SK-N-SH treated with all-trans-retinoic acid at 6 μM for 48 hours (cell line): ENCODE measurements at regions not wholly inside any gene's neighbourhood (a gene's known extent, or its start where the extent isn't known, plus 50 kb on each side); places are given as distances from the start of the nearest gene placed in this dataset.

ENCODE experiments used
- ATAC-seq: fragments of 200-7000 bp; cut with Tn5 transposase; 3 replicates; pipeline ENCODE4 v1.9.1; 2020; ENCODE audit warnings: mild to moderate bottlenecking, moderate library complexity
- ARNTL ChIP-seq: fragments of 450-650 bp; formaldehyde crosslinking; IDR thresholded peaks from 2 replicates; pipeline ENCODE4 v1.5.0; 2020; ENCODE audit warnings: low read depth, mild to moderate bottlenecking, moderate library complexity, borderline replicate concordance
- BACH2 ChIP-seq: fragments of 250-450 bp; sonication (Bioruptor Pico); IDR thresholded peaks from 2 replicates; pipeline ENCODE4 v1.9.0; 2021; ENCODE audit warnings: mild to moderate bottlenecking, borderline replicate concordance
- CREB5 ChIP-seq: fragments of 250-450 bp; sonication (Bioruptor Pico); IDR thresholded peaks from 2 replicates; pipeline ENCODE4 v1.5.1; 2020; ENCODE audit warnings: low read depth, mild to moderate bottlenecking, moderate library complexity
- CSDC2 ChIP-seq: fragments of 250-450 bp; sonication (Bioruptor Pico); IDR thresholded peaks from 2 replicates; pipeline ENCODE4 v1.5.0; 2020; ENCODE audit warnings: mild to moderate bottlenecking, moderate library complexity
- CSRNP3 ChIP-seq: fragments of 250-450 bp; sonication (Bioruptor Pico); IDR thresholded peaks from 2 replicates; pipeline ENCODE4 v1.5.1; 2021; ENCODE audit warnings: mild to moderate bottlenecking, moderate library complexity
- ESRRG ChIP-seq: fragments of 250-450 bp; sonication (Bioruptor Pico); IDR thresholded peaks from 2 replicates; pipeline ENCODE4 v1.6.1; 2021; ENCODE audit warnings: mild to moderate bottlenecking
- GLIS3 ChIP-seq: fragments of 250-450 bp; sonication (Bioruptor Pico); IDR thresholded peaks from 2 replicates; pipeline ENCODE4 v1.5.0; 2020; ENCODE audit warnings: mild to moderate bottlenecking, moderate library complexity
- OSR1 ChIP-seq: fragments of 250-450 bp; sonication (Bioruptor Pico); IDR thresholded peaks from 2 replicates; pipeline ENCODE4 v1.8.0; 2022; ENCODE audit warnings: moderate library complexity, mild to moderate bottlenecking, inconsistent platforms
- PATZ1 ChIP-seq: fragments of 250-450 bp; sonication (Bioruptor Pico); IDR thresholded peaks from 2 replicates; pipeline ENCODE4 v1.8.0; 2020; ENCODE audit warnings: mild to moderate bottlenecking, moderate library complexity, borderline replicate concordance
- POU6F1 ChIP-seq: fragments of 250-450 bp; sonication (Bioruptor Pico); IDR thresholded peaks from 2 replicates; pipeline ENCODE4 v1.8.0; 2021; ENCODE audit warnings: low read depth, mild to moderate bottlenecking, moderate library complexity, borderline replicate concordance
- PPARA ChIP-seq: fragments of 250-450 bp; sonication (Bioruptor Pico); IDR thresholded peaks from 2 replicates; pipeline ENCODE4 v1.5.0; 2020; ENCODE audit warnings: mild to moderate bottlenecking, borderline replicate concordance
- RARB ChIP-seq: fragments of 250-450 bp; sonication (Bioruptor Pico); IDR thresholded peaks from 2 replicates; pipeline ENCODE4 v1.8.0; 2021; ENCODE audit warnings: mild to moderate bottlenecking, moderate library complexity
- SNAI2 ChIP-seq: fragments of 250-450 bp; sonication (Bioruptor Pico); IDR thresholded peaks from 2 replicates; pipeline ENCODE4 v1.5.0; 2020; ENCODE audit warnings: mild to moderate bottlenecking, moderate library complexity
- TCF4 ChIP-seq: fragments of 250-450 bp; sonication (Bioruptor Pico); IDR thresholded peaks from 2 replicates; pipeline ENCODE4 v1.8.0; 2021; ENCODE audit warnings: mild to moderate bottlenecking, moderate library complexity, borderline replicate concordance
- TSHZ2 ChIP-seq: fragments of 250-450 bp; sonication (Bioruptor Pico); IDR thresholded peaks from 2 replicates; pipeline ENCODE4 v1.5.0; 2020; ENCODE audit warnings: mild to moderate bottlenecking, moderate library complexity
- ZC3H10 ChIP-seq: fragments of 250-450 bp; sonication (Bioruptor Pico); IDR thresholded peaks from 2 replicates; pipeline ENCODE4 v1.5.1; 2021; ENCODE audit warnings: mild to moderate bottlenecking, moderate library complexity
- ZFP3 ChIP-seq: fragments of 250-450 bp; sonication (Bioruptor Pico); IDR thresholded peaks from 2 replicates; pipeline ENCODE4 v1.5.0; 2020; ENCODE audit warnings: mild to moderate bottlenecking, moderate library complexity
- ZFP30 ChIP-seq: fragments of 450-650 bp; formaldehyde crosslinking; IDR thresholded peaks from 2 replicates; pipeline ENCODE4 v1.5.0; 2022; ENCODE audit warnings: mild to moderate bottlenecking, moderate library complexity
- ZNF565 ChIP-seq: fragments of 450-650 bp; formaldehyde crosslinking; conservative IDR thresholded peaks from 2 replicates; pipeline ENCODE4 v1.5.0; 2020; ENCODE audit warnings: low read depth, mild to moderate bottlenecking, moderate library complexity
- ZNF70 ChIP-seq: fragments of 450-650 bp; formaldehyde crosslinking; IDR thresholded peaks from 2 replicates; pipeline ENCODE4 v1.5.0; 2020; ENCODE audit warnings: mild to moderate bottlenecking, moderate library complexity
- ZNF8 ChIP-seq: fragments of 450-650 bp; formaldehyde crosslinking; IDR thresholded peaks from 2 replicates; pipeline ENCODE4 v1.5.0; 2020; ENCODE audit warnings: mild to moderate bottlenecking, moderate library complexity

GRCh38 chr3:147267434-147267833, 138.9 kb downstream of the ZIC4 start (continued):
- no peak for TF ChIP-seq ZFP30 (CRISPR knock-in tag)
- no peak for TF ChIP-seq ZNF565
- no peak for TF ChIP-seq PPARA (CRISPR knock-in tag)
- no peak for TF ChIP-seq SNAI2
- TF ChIP-seq ESRRG (CRISPR knock-in tag) = no peak
- TF ChIP-seq TSHZ2 (CRISPR knock-in tag) = no peak

GRCh38 chr3:147257944-147258343, 148.4 kb downstream of the ZIC4 start:
- ATAC-seq = no peak
- no peak for TF ChIP-seq ZC3H10 (CRISPR knock-in tag)
- TF ChIP-seq CSRNP3 (CRISPR knock-in tag) = no peak
- TF ChIP-seq ZNF70 (CRISPR knock-in tag) = no peak
- TF ChIP-seq GLIS3 = no peak
- TF ChIP-seq SNAI2 = no peak
- no peak for TF ChIP-seq ARNTL (CRISPR knock-in tag)
- TF ChIP-seq TSHZ2 (CRISPR knock-in tag) = no peak
- TF ChIP-seq ZFP3 = no peak
- TF ChIP-seq BACH2 (CRISPR knock-in tag) = no peak
- TF ChIP-seq POU6F1 (CRISPR knock-in tag) = no peak
- no peak for TF ChIP-seq ESRRG (CRISPR knock-in tag)
- no peak for TF ChIP-seq ZNF565
- no peak for TF ChIP-seq ZNF8 (CRISPR knock-in tag)
- TF ChIP-seq CSDC2 (CRISPR knock-in tag) = no peak
- TF ChIP-seq CREB5 (CRISPR knock-in tag) = no peak
- TF ChIP-seq RARB (CRISPR knock-in tag) = no peak

- no peak for ATAC-seq
- TF ChIP-seq ZC3H10 (CRISPR knock-in tag) (no peak), OSR1 (CRISPR knock-in tag) (no peak), ZFP30 (CRISPR knock-in tag) (no peak), POU6F1 (CRISPR knock-in tag) (no peak), CSDC2 (CRISPR knock-in tag) (no peak), ZNF565 (no peak), RARB (CRISPR knock-in tag) (no peak), ARNTL (CRISPR knock-in tag) (no peak), TCF4 (CRISPR knock-in tag) (no peak), ZFP3 (no peak), PPARA (CRISPR knock-in tag) (no peak), ESRRG (CRISPR knock-in tag) (no peak), ZNF70 (CRISPR knock-in tag) (no peak), SNAI2 (no peak), PATZ1 (CRISPR knock-in tag) (no peak), CREB5 (CRISPR knock-in tag) (no peak), BACH2 (CRISPR knock-in tag) (no peak), ZNF8 (CRISPR knock-in tag) (no peak)
- TF ChIP-seq, all 23 proteins: peak for 0
Measured at GRCh38 chr3:147256739-147257138, 149.6 kb downstream of the ZIC4 start.
